GM12873 (cell line): ENCODE measurements at regions not wholly inside any gene's neighbourhood (a gene's known extent, or its start where the extent isn't known, plus 50 kb on each side); places are given as distances from the start of the nearest gene placed in this dataset.

Source experiments
- CTCF ChIP-seq: IDR thresholded peaks from 2 replicates; pipeline ENCODE4 v1.5.1; 2012; ENCODE audit warnings: low read depth, mild to moderate bottlenecking, moderate library complexity, low read length, control low read depth; ENCODE audit not compliant: insufficient read depth; ENCODE audit errors: missing control alignments

- no peak for TF ChIP-seq CTCF
Observed at GRCh38 chr1:29444782-29445729, 208.7 kb downstream of the PTPRU start.

GRCh38 chr1:29444081-29444715 is 207.9 kb downstream of the PTPRU start:
- TF ChIP-seq CTCF, result no peak

- TF ChIP-seq CTCF, result no peak
Observed at GRCh38 chr1:29441916-29442668, 205.8 kb downstream of the PTPRU start.

GRCh38 chr1:29439615-29440014 is 203.3 kb downstream of the PTPRU start:
- TF ChIP-seq CTCF, result no peak

GRCh38 chr1:29438991-29439390 is 202.7 kb downstream of the PTPRU start:
- no peak for TF ChIP-seq CTCF

GRCh38 chr1:29437946-29438345 is 201.6 kb downstream of the PTPRU start:
- TF ChIP-seq CTCF, result no peak
